ENCODE measurements at regions not wholly inside any gene's neighbourhood (a gene's known extent, or its start where the extent isn't known, plus 50 kb on each side); places are given as distances from the start of the nearest gene placed in this dataset.

- TF ChIP-seq EP300 (IDR thresholded peaks at IDR 0.05) (no peak), POLR2A (IDR thresholded peaks at IDR 0.05) (no peak)
- TF ChIP-seq, protein P1, sequence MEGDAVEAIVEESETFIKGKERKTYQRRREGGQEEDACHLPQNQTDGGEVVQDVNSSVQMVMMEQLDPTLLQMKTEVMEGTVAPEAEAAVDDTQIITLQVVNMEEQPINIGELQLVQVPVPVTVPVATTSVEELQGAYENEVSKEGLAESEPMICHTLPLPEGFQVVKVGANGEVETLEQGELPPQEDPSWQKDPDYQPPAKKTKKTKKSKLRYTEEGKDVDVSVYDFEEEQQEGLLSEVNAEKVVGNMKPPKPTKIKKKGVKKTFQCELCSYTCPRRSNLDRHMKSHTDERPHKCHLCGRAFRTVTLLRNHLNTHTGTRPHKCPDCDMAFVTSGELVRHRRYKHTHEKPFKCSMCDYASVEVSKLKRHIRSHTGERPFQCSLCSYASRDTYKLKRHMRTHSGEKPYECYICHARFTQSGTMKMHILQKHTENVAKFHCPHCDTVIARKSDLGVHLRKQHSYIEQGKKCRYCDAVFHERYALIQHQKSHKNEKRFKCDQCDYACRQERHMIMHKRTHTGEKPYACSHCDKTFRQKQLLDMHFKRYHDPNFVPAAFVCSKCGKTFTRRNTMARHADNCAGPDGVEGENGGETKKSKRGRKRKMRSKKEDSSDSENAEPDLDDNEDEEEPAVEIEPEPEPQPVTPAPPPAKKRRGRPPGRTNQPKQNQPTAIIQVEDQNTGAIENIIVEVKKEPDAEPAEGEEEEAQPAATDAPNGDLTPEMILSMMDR (IDR thresholded peaks at IDR 0.05): no peak
These were observed 1193.0 kb upstream of the CELF2 start for GRCh38 chr10:9824631-9825071.
